PC-3 (cell line): ENCODE measurements at regions not wholly inside any gene's neighbourhood (a gene's known extent, or its start where the extent isn't known, plus 50 kb on each side); places are given as distances from the start of the nearest gene placed in this dataset.

Experiments
- CTCF ChIP-seq: fragments of 300-600 bp; sonication (generic); conservative IDR thresholded peaks from 2 replicates; pipeline ENCODE4 v1.5.1; 2017; ENCODE audit warnings: antibody characterized with exemption, low read depth, mild to moderate bottlenecking, low read length
- EZH2phosphoT487 ChIP-seq: fragments of 300-600 bp; sonication (generic); IDR thresholded peaks from 2 replicates; pipeline ENCODE4 v1.6.1; 2018; ENCODE audit warnings: mild to moderate bottlenecking, antibody characterized with exemption, low read length, borderline replicate concordance

- TF ChIP-seq CTCF (no peak), EZH2phosphoT487 (no peak)
Observed at GRCh38 chr2:217090024-217090473, 230.2 kb upstream of the TNP1 start.
